ENCODE measurements at regions not wholly inside any gene's neighbourhood (a gene's known extent, or its start where the extent isn't known, plus 50 kb on each side); places are given as distances from the start of the nearest gene placed in this dataset.

DNA sequence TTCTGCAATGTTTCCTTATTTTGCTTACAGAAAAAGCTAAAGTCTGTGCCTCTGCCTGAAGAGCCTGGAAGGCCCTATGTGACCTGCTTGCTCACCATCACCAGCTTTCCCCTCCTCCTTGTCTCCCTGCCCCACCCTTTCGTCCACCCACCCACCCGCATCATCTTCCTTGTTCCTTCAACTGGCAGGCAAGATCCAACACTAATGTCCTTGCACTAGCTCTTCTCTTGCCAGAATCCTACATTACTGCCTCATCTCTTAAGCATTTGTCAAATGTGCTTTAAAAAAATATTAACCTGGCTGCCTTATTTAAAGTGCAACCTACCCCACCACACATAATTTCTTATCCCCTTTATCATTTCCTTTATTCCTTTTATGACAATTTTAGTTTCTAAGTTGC, 165.1 kb upstream of the PPP3CA start:
- no peak for TF ChIP-seq POLR2A (IDR thresholded peaks at IDR 0.05; ENCODE audit: low read depth, low read length)
- no peak for TF ChIP-seq POLR2AphosphoS5 (IDR thresholded peaks at IDR 0.05; ENCODE audit: low read depth, low read length)

Measured in GM12892 (cell line).